Body of pancreas (tissue), 4 donors: ENCODE measurements at regions not wholly inside any gene's neighbourhood (a gene's known extent, or its start where the extent isn't known, plus 50 kb on each side); places are given as distances from the start of the nearest gene placed in this dataset.
A peak's percentile ranks its signal among the peaks of the same experiment; 100 is the strongest.

ENCODE experiments used
- ATAC-seq: fragments of 150-250 bp; one replicate; pipeline ENCODE4 v1.9.1; 2016
- DNase-seq, 4 donors: peaks; one replicate each; pipeline ENCODE4 v3.0.0-alpha.2; 2019
- H3K27ac ChIP-seq, 4 donors: fragments of 200-600 bp; sonication (generic); 1 replicate in 3 of 4; 2 replicates in 1 of 4; pipeline versions ENCODE4 v1.5.1 to v1.6.1; 2016 to 2019; ENCODE audit warnings: mild to moderate bottlenecking in 1 of 4, mixed read lengths in 1 of 4, moderate library complexity in 1 of 4
- H3K27me3 ChIP-seq, 2 donors: fragments of 200-600 bp; sonication (generic); one replicate each; pipeline ENCODE4 v1.6.0; 2016; ENCODE audit warnings: mild to moderate bottlenecking in 1 of 2
- H3K36me3 ChIP-seq, 2 donors: fragments of 200-600 bp; sonication (generic); replicated peaks in 1 of 2; 2 replicates each; pipeline ENCODE4 v1.5.1; 2016; ENCODE audit warnings: low read depth in 2 of 2; ENCODE audit not compliant: insufficient read depth in 1 of 2
- H3K4me1 ChIP-seq: fragments of 200-600 bp; sonication (generic); one replicate; pipeline ENCODE4 v1.6.0; 2016
- H3K4me3 ChIP-seq, 2 donors: fragments of 200-600 bp; sonication (generic); 1 replicate in 1 of 2; 2 replicates in 1 of 2; pipeline ENCODE4 v1.5.1; 2016 to 2019
- H3K9me3 ChIP-seq, 3 donors: fragments of 200-600 bp; sonication (generic); 1 replicate in 2 of 3; 2 replicates in 1 of 3; pipeline ENCODE4 v1.5.1; 2016
- POLR2A ChIP-seq, 3 donors: fragments of 450-650 bp; IDR thresholded peaks; one replicate each; pipeline ENCODE4 v1.6.1; 2016; ENCODE audit warnings: antibody characterized with exemption in 3 of 3, mild to moderate bottlenecking in 2 of 3
- WGBS, 2 donors: methylation state at CpG; one replicate each; pipeline ENCODE4 v1.1.5; 2017; 5-methylcytosine and 5-hydroxymethylcytosine counted together
- intact Hi-C: fragments of 100-400 bp; cut with DNase I; formaldehyde crosslinking; loops from one replicate; pipeline ENCODE4 v1.15.1; 2023
- TF ChIP-seq, protein P1 (sequence below), 7 experiments: fragments of 450-650 bp in 4 of 7; fragments of 200-600 bp in 3 of 7; sonication (generic) in 3 of 7; IDR thresholded peaks; one replicate each; pipeline ENCODE4 v1.5.1; 2016 to 2019; ENCODE audit warnings: antibody characterized with exemption in 7 of 7

DNA sequence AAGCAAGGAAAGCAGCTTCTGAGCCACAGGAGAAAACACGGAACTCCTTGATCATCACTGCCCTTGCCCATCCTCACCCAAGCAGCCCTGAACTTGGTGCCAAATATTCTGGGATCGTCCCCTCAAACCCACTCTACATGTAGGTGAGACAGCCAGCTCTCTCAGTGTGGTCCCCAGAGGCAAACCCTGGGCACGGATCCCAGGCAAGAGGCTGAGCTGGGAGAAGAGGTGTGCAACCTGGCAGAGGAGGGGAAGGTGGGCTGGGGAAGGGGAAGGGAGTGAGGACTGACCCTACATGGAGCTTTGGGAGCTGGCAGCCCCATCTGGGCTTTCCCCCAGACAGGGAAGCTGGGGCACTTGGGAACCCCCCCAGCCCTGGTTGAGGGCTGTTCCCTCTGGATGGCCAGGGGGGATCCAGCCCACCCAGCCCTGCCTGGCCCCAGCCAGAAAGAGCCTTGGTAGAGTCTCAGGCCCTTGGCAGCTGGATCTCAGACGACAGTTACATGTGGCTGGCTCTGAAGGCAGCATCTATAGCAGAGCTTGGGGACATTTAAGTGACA is 186.2 kb upstream of the CST7 start:
- no peak for ATAC-seq
- H3K4me1 ChIP-seq = no peaks in the 10 kb centered on the region
- H3K9me3 ChIP-seq = no peaks in the 10 kb centered on the region
- DNase-seq = no peak
- no peaks in the 10 kb centered on the region for H3K36me3 ChIP-seq
- 86 to 100% methylated on average over 3 to 4 of the region's 4 CpGs for WGBS, 2 donors
- H3K27ac ChIP-seq = no peak overlapping the region
- intact Hi-C loops = no loop called here
- no peak for TF ChIP-seq POLR2A (IDR thresholded peaks at IDR 0.05)
- TF ChIP-seq, protein P1, sequence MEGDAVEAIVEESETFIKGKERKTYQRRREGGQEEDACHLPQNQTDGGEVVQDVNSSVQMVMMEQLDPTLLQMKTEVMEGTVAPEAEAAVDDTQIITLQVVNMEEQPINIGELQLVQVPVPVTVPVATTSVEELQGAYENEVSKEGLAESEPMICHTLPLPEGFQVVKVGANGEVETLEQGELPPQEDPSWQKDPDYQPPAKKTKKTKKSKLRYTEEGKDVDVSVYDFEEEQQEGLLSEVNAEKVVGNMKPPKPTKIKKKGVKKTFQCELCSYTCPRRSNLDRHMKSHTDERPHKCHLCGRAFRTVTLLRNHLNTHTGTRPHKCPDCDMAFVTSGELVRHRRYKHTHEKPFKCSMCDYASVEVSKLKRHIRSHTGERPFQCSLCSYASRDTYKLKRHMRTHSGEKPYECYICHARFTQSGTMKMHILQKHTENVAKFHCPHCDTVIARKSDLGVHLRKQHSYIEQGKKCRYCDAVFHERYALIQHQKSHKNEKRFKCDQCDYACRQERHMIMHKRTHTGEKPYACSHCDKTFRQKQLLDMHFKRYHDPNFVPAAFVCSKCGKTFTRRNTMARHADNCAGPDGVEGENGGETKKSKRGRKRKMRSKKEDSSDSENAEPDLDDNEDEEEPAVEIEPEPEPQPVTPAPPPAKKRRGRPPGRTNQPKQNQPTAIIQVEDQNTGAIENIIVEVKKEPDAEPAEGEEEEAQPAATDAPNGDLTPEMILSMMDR (IDR thresholded peaks at IDR 0.05) = no peak
- H3K4me3 ChIP-seq = no peak overlapping the region
- no peaks in the 10 kb centered on the region for H3K27me3 ChIP-seq

DNA sequence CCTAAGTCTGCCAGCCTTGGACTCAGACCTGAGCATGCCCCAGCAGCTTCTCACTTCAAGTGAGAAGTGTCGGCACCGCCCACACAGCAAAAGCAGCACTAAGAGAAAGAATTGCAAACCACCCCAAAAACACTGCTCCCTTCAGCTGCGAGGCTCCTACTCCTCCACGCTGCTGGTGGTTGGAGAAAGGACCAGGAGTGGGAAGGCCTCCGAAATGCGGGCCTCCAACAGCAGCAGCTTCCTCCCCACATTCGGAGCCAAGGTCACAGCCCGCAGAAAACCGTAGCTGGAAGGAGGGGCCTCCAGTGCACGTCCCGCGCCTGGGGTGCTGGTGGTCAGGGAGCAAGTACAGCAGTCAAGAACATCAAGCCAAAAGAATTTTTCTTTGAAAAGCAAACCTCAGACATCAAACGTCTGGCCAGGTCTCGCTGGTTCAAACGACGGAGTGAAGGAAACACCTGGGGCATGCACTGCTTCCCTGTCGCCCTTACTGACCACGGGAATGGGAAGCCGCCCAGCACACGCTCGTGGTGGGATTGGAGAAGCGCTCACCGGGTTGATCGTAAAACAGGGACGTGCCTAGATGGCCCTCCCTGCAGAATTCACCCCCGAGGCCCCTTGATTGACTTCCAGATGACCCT is 185.6 kb upstream of the CST7 start:
- DNase-seq (peak in 1 of 4 donors; percentile 1), ATAC-seq (no peak)
- Histone ChIP-seq H3K27me3 (no peaks in the 10 kb centered on the region), H3K4me1 (no peaks in the 10 kb centered on the region), H3K9me3 (no peaks in the 10 kb centered on the region), H3K27ac (no peak overlapping the region), H3K36me3 (no peaks in the 10 kb centered on the region), H3K4me3 (no peak overlapping the region)
- 59 to 62% methylated on average over 17 to 25 of the region's 26 CpGs for whole genome bisulfite sequencing, 2 donors
- intact Hi-C loops = no loop called here
- TF ChIP-seq POLR2A (IDR thresholded peaks at IDR 0.05) = no peak
- TF ChIP-seq, protein P1 (IDR thresholded peaks at IDR 0.05) = no peak

DNA sequence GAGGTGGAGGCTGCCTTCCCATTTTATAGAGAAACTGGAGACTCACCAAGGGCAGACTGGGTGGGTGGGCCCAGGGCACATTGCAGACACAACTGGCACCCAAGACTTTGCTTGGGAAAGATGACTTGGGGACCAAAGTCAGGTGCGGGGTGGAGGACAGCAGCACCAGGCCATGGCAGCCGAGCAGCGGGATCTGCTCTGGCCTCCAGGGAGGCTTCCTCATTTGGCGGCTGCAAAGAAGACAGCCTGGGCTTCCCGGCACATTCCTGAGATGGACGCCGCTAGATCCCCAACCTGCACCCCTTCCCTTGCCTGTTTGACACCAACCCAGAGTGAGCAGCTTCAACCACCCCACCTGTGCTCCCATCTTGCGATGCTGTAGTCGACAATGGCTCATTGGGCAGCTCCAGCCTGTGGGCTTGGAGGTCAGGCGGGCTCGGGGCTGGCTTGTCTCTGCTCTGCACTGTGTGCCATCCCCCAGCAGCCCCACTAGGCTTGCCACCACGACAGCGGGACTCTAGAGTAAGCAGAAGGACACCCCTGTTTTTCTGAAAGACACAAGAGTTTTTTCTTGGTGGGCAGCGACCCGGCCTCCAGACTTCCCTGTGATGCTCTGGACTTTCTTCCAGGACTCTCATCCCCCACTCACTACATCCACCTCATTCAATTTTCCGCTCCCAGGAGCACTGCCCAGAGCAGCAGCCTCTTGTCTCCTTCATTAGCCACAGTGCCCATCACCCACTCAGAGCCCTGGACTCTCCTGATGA is 184.9 kb upstream of the CST7 start:
- 91 to 92% methylated on average over 14 to 16 of the region's 16 CpGs for WGBS, 2 donors
- DNase-seq (peak in 1 of 4 donors; percentile 0), ATAC-seq (no peak)
- H3K4me1 ChIP-seq = no peaks in the 10 kb centered on the region
- H3K27me3 ChIP-seq = no peaks in the 10 kb centered on the region
- H3K4me3 ChIP-seq = no peak overlapping the region
- intact Hi-C loops = no loop called here
- no peak overlapping the region for H3K27ac ChIP-seq
- H3K9me3 ChIP-seq = no peaks in the 10 kb centered on the region
- TF ChIP-seq, protein P1 (IDR thresholded peaks at IDR 0.05) = no peak
- H3K36me3 ChIP-seq = no peaks in the 10 kb centered on the region

DNA sequence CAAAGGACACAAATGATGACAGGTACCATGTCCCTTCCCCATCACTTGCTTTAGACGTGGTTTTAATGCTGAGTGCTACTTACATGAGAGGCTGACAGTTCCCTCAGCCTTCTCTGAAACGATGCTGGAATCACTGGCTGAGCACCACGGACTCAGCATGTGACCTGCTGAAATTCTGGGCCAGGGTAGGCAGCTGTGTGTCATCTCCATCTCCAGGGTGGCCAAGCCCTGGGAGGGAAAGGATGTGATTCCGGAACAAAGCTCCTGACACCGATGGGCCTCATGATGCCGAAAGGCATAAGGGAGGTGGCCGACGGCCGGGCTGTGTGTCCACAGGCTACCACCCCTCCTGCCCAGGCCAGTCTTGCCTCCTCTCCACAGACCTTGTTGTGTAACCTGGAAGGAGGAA is 184.3 kb upstream of the CST7 start:
- DNase-seq (peak in 1 of 4 donors; percentile 1), ATAC-seq (no peak)
- no peak overlapping the region for H3K27ac ChIP-seq
- H3K9me3 ChIP-seq = no peaks in the 10 kb centered on the region
- no peaks in the 10 kb centered on the region for H3K4me1 ChIP-seq
- intact Hi-C loops = no loop called here
- H3K4me3 ChIP-seq = no peak overlapping the region
- no peaks in the 10 kb centered on the region for H3K27me3 ChIP-seq
- WGBS, 2 donors = 79 to 87% methylated on average over 9 of the region's 9 CpGs
- TF ChIP-seq POLR2A (IDR thresholded peaks at IDR 0.05) = no peak
- TF ChIP-seq, protein P1 (IDR thresholded peaks at IDR 0.05) = no peak
- no peaks in the 10 kb centered on the region for H3K36me3 ChIP-seq
